NOMO-1 treated with DMSO at 0.1 percent for 48 hours (cell line): ENCODE measurements at regions not wholly inside any gene's neighbourhood (a gene's known extent, or its start where the extent isn't known, plus 50 kb on each side); places are given as distances from the start of the nearest gene placed in this dataset.

Experiments
- DNase-seq: peaks from one replicate; lab custom pipeline; 2025; ENCODE audit not compliant: unreplicated experiment; lab: John Stamatoyannopoulos, UW

GRCh38 chr12:98126637-98127335, 388.6 kb upstream of the TMPO start:
- no peak for DNase-seq

- DNase-seq, result no peak
These were observed 388.1 kb upstream of the TMPO start for GRCh38 chr12:98127336-98127679.

GRCh38 chr12:98127854-98128253, 387.5 kb upstream of the TMPO start:
- no peak for DNase-seq

GRCh38 chr12:98136544-98136943, 378.8 kb upstream of the TMPO start:
- DNase-seq, result no peak

DNA sequence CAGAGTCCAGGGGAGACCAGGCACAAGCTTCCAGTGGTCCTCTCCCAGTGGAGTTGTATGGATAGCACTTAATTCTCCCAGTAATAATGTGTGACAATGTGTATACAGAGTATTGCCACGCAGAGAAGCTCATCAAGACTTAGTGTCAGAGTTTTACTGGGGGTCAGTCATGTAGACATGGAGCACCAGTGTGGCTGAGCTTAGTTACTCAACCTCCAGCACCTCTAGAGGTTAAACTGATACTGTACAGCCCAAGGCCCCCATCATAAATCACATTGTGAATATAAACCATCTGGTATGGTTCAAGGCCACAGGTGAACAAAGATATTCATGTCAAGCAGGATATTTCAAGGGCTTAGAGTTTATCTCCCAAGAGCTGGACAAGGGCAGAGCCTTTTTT, 378.1 kb upstream of the TMPO start:
- no peak for DNase-seq

DNA sequence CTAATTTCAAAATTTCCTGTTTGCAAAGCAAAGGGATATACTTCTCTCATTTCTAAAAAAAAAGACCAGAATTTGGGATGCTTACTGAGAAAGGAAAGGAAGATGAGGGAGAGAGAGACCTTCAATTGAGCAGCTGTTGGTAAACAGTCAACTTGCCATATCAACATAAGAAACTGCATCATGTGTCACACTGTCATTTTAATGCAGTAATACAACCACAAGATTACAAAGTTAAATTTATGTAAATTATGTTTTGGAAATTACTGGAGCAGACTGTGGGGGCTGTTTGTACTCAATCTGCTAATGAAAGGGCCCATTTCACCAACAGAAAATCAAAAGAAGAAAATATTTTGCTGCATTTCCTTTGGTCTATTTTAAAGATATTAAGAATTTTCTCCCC, 370.4 kb upstream of the TMPO start:
- DNase-seq, result no peak

- no peak for DNase-seq
These were observed 369.3 kb upstream of the TMPO start for GRCh38 chr12:98146043-98146442.

GRCh38 chr12:98146487-98146886, 368.9 kb upstream of the TMPO start:
- no peak for DNase-seq

DNA sequence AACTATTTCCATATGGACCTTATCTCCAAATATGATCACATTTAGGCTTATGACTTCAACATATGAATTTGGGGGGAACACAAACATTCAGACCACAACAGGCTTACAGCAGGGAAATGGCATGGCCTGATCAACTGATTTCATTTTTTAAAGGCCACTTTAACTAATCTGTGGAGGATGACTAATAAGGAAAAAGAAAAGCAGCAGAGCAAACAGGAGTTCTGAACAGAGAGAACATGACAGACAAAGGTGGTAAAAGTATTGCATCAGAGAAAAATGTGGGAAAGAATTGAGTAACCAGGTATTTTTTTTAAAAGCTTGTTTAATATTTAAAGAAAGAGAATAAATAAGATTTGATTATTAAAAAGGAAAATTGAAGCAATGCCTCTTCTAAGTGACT, 366.1 kb upstream of the TMPO start:
- no peak for DNase-seq

GRCh38 chr12:98149691-98150210, 365.6 kb upstream of the TMPO start:
- no peak for DNase-seq

DNA sequence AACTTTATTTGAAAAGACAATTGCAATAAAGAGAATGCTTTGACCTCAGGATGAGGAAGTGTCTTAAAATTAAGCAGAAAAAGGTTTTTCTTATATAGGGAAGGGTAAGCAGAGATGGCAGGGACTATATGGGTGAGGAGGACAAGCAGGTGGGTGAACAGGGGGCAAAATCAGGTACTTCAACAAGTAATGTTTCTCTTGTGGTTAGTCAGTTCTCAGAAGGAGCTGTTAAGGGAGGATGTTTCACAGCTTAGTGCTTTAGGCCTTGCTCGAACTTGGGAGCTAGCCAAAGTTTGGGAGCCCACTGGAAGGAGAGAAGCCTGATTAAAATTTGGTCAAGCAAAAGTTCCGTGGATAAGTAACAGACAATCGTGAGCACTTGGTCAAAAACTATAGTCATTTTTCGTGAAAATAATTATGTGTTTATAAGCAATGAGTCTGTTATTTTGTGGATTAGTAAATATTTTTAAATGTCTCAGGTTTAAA, 364.2 kb upstream of the TMPO start:
- no peak for DNase-seq

GRCh38 chr12:98151984-98152383, 363.4 kb upstream of the TMPO start:
- no peak for DNase-seq

GRCh38 chr12:98154850-98155249, 360.5 kb upstream of the TMPO start:
- DNase-seq, result no peak

GRCh38 chr12:98156697-98157096, 358.7 kb upstream of the TMPO start:
- DNase-seq, result no peak

DNA sequence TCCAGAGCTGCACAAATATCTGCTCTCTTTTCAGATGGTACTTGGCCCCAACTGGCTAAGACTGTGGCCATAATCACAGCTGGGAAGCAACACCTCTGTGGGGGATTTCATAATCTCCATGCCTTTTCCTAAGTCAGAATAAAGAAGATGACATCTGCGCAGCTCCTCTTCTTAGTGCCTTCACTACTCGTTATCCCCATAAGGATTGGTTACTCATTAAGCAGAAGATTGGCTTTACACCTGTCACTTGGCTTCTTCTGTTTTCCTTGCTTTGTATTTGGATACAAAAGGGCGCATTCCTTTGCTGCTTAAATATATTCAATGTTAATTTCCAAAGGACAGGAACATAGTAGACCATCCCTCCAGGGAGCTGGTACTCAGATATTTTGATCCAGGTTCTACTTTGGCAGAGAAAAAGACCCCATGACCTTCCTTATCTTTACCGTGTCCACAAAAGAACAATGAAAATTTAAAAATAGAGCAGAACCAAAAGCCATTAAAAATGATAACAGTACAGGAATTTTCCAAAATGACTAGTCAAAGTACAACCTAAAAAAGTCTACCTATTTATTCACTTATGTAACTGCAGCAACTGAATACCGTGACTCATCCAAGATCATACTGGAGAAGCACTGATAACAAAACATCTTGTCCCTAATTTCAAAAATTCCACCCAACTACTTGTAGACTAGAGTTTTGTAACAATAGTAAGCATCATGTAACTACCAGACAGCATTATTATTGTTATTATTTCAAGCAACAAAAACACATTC, 352.3 kb upstream of the TMPO start:
- no peak for DNase-seq

DNA sequence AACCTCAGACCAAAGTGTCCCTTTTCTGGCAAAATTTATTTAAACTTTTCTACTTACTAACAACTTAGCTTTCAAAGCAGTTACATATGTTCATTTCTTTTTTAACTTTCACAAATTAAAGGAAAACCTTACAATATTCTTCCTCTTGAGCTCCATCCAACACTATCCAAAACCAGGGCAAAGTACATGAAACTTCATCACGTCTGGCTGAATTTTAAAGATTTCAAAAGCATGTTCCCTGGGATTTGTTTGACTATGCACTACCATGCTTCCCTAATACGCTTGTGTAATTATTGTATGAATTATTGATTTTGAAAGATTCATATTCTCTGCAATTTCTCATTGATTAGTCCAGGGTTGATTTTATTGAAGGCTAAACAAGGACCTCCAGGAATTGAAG, 343.1 kb upstream of the TMPO start:
- no peak for DNase-seq

DNA sequence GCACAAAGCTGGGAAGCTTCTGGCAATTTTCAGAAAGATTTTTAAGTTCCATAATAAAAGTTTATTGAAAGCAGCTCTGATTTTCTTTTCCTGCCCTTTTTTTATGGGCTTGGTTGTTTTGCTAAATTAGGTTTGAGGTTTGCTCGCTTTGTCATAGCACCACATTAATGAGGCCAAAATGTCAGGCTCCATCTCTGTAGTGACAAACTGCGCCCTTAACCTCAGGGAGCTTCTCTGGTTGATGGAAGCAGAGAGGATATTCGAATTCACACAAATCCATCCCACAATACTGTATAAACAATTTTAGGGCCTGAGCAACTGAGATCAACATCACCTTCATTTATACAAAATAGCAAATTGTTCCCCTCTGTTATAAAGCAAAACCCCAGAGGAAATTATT, 342.6 kb upstream of the TMPO start:
- no peak for DNase-seq

DNA sequence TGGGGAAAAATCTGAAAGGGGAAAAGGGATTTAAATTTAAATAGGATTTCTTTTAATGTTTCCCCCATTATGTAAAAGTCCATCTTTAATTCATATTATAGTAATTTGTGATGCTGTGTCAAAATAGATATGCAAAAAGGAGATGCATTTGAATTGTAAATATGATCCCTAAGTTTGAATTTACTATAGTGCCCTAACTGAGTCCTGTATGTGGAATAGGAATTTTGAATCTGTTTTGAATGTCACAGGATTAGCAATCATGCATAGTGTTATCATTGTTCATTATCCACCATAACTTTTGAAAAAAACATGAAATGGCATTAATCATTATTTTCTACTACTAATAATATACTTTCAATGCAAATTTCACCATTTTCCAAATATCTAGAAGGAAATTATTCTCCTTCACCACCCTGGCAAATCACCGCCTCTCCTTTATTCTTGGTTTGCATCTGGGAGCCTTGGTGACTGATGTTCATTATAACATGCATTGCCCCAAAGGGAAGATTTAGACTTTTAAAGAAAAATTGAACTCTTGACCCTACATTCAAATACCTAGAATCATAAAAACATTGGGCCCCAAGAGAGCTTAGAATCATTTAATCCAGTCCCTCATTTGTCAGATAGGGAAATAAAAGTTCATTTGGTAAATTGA, 341.5 kb upstream of the TMPO start:
- no peak for DNase-seq

DNA sequence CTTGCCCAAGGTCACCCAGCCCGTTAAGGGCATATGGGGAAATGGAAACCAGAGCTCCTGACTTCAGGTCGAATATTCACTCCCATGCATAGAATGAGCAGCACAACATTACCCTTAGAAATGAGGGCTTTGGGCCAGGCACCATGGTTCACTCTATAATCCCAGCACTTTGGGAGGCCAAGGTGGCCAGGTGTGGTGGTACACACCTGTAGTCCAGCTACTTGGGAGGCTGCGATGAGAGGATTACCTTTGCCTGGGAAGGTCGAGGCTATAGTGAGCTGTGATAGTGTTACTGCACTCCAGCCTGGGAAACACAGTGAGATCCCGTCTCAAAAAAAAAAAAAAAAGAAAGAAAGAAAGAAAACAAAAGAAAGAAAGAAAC, 341.0 kb upstream of the TMPO start:
- DNase-seq, result no peak

- no peak for DNase-seq
These were observed 337.3 kb upstream of the TMPO start for GRCh38 chr12:98178126-98178525.

DNA sequence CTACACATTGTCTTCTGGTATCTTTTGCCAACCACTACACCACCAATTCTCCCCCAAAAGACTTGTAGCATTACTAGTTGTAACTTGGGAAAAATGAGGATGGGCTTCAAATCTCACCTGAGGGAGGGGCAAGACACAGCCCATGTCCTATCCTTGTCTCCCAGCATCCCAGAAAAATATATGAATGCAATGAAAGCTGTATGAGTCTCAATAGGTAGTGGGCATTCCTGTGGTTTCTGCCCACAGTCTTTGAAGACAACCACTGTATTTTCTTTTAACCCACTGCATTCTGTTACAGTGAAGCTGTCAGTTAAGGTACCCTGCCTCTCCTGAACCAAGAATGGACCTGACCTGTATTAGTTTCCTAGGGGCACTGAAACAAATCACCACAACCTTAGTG, 336.2 kb upstream of the TMPO start:
- DNase-seq, result no peak

GRCh38 chr12:98180603-98181002, 334.8 kb upstream of the TMPO start:
- no peak for DNase-seq
